NCI-H1436 (cell line): ENCODE measurements at regions not wholly inside any gene's neighbourhood (a gene's known extent, or its start where the extent isn't known, plus 50 kb on each side); places are given as distances from the start of the nearest gene placed in this dataset.

Experiments
- DNase-seq: peaks from one replicate; lab custom pipeline; 2025; lab: John Stamatoyannopoulos, UW

- no peak for DNase-seq
Observed at GRCh38 chr4:36823199-36823967, 421.2 kb upstream of the NWD2 start.

DNA sequence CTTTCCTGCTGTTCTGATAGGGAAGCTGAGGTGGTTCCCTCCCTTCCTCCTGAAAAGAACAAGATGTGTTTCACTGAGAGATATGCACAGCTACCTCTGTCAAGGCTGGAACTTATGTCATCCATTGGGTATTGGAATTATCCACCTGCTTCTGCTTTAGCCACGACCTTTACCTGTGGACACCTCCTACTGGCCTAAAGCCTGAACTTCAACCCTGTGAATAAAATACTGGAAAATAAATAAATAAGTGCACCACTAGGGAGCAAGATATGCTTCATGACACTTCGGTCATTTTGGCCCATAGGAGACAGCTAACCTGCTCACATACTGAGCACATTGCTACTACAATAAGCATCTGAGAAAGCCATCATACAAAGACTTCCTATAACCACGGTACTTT lies 419.9 kb upstream of the NWD2 start:
- no peak for DNase-seq

GRCh38 chr4:36835246-36835645 lies 409.3 kb upstream of the NWD2 start:
- DNase-seq = no peak

DNA sequence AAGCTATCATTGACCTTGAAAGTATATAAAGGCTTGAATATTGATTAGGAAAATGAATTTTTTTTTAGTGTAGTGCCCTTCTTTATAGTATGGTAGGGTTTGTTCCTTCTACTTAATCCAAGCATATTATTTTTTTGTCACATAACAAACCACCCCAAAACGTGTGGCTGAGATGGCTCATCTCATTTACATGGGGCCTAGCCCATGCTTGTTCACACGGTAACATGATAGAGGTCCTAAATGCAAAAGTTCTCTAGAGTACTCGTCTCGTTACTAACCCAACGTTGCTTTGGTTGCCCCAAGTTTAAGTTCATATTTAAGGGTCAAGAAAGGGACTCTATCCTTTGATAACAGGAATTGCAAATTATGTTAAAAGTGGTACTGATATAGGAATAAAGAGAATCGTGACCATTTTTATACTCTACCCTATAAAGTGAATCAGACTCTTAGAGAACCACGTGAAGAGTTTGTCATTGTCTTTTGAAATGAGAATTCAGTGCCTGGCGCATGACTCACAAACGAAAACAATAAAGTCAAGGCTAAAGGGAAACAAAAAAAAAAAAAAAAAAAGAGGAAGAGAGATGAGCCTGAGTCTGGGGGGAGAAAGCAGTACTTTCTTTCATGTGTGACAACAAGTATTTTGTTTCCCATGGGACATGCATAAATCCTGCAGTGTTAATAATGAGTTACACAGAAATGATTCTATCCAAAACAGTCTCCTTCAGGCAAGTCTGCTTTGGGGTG lies 402.8 kb upstream of the NWD2 start:
- DNase-seq = no peak

DNA sequence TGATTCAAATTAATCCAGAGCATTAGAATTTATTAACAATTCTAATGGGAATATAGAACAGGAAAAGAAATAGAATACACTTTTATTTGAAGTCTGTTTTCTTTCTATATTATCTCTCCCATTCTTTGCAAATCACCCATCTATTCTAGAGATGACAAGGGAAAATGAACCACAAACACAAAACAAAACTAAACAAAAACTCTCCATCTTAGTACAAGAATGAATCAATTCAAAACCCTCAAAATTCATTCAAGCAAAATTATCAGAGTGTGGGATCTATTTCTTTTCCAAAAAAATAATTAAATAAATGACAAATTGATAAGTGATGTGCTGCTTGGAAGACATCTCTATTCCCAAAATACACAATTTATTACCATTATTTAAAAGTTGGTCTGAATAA lies 400.1 kb upstream of the NWD2 start:
- DNase-seq = no peak

DNA sequence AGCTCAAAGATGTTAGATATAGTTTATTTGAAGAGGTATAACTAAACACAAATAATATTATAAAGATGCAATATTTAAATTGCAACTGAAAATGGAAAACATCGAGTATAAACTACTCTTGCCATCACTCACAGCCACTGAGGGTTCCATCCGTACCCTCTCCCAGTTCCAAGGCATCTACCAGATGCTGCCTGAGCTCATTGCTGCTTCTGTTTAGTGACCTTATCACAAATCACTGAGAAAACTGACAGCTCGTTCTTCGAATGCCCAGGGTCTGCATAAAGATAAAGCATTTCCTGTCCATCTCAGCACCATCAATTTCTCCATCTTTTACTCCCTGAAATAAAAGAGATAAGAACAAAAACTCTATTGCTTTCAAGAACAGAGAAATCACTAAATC lies 391.7 kb upstream of the NWD2 start:
- no peak for DNase-seq

GRCh38 chr4:36854554-36854953 lies 390.0 kb upstream of the NWD2 start:
- DNase-seq = no peak

DNA sequence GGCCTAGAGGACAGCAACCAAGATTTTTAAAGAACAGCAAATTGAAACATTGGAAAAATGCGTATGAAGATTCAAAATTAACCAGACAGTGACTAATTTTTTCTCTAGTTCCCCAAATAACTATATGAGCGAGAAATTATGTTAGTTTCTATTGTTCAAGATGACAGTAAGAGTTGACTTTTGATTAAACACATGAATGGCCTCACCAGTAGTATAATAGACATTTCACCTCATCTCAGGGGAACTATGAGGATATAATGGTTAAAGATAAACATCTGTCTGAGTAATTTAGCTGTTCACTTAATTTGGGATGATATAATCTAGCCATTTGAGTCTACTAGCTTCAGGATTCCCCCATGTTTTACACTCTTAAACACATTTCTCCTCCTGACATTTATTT lies 380.9 kb upstream of the NWD2 start:
- no peak for DNase-seq

DNA sequence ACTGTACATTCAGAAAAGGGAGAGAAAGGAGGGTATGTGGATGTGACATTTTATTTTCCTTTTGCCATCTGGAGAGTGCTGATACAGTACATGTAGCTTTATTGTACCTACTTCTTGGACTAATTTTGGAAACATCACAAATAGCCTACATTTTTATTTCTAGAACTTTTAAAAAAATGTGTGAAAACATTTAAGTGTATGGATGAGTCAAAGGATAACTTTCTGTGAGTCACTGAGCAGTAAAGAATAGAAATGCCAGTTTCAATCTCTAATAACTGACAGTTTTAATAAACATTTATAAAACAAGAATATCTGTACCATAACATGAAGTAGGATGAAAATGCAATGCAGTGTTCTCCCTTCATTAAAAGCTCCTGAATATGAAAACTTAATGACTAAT lies 374.4 kb upstream of the NWD2 start:
- DNase-seq = no peak

GRCh38 chr4:36872679-36873078 lies 371.9 kb upstream of the NWD2 start:
- DNase-seq = no peak

DNA sequence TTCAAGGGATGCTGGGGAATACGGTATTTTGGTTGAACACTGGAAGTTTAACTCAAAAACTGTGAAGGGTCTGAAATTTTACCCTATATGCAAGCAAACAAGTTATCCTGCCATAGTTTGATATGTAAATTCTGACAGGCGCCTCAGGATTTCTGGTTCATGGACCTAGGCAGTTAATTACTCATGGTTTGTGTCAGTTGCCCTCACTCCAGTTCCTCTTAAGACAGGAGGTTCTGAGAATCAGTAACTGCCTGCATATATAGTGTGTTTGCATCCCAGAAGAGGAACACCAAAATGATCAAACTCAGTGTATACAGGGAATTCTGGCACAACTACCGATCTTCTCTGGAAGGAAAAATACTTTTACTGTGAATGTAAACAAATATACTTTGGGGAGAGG lies 360.4 kb upstream of the NWD2 start:
- DNase-seq = no peak

- DNase-seq = no peak
Observed at GRCh38 chr4:36891971-36892370, 352.6 kb upstream of the NWD2 start.

DNA sequence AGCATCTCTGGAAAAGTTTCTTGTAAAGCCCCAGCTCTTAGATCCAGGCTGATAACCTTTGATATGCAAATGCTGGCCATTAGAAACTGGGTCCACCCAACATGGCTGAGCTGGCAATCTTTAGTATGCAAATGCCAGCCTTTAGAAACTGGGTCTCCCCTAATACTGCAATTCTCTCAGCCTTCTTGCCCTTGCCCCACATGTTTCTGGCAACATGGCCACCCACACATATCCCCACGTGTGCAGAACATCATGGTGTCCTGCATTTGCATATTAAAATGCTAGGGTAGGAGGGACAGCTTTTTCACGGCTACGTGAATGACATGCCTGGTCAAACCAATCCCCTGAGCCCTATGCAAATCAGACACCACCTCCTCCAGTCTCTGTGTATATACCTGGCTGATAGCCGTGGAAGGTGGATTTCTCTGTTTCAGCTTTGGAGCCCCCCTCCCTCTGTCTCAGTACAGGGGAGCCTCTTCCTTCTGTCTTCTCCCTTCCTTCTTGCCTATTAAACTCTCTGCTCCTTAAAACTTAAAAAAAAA lies 344.0 kb upstream of the NWD2 start:
- no peak for DNase-seq

- no peak for DNase-seq
Observed at GRCh38 chr4:36904823-36905222, 339.7 kb upstream of the NWD2 start.

DNA sequence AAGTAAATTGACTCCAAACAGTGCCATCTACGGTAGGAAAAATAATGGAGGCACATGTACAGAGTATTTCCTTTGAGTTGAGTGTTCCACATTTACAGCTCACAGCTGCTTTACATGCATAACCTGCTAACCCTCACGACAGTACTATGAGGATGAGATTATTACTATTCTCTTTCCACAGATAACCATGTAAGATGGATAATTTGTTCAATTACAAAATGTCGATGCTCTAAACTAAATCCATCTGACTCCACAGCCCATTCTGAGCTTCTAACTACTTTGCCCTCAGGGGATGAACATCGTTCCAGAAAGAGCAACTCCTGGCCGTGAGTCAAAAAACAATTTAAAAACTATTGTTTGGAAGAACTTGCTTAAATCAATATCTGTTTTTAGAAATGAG lies 330.4 kb upstream of the NWD2 start:
- DNase-seq = no peak

GRCh38 chr4:36915717-36916116 lies 328.8 kb upstream of the NWD2 start:
- no peak for DNase-seq

- no peak for DNase-seq
Observed at GRCh38 chr4:36917413-36917812, 327.1 kb upstream of the NWD2 start.

GRCh38 chr4:36919721-36920120 lies 324.8 kb upstream of the NWD2 start:
- no peak for DNase-seq

GRCh38 chr4:36921476-36922216 lies 322.9 kb upstream of the NWD2 start:
- no peak for DNase-seq

- DNase-seq = no peak
Observed at GRCh38 chr4:36930562-36931111, 313.9 kb upstream of the NWD2 start.

DNA sequence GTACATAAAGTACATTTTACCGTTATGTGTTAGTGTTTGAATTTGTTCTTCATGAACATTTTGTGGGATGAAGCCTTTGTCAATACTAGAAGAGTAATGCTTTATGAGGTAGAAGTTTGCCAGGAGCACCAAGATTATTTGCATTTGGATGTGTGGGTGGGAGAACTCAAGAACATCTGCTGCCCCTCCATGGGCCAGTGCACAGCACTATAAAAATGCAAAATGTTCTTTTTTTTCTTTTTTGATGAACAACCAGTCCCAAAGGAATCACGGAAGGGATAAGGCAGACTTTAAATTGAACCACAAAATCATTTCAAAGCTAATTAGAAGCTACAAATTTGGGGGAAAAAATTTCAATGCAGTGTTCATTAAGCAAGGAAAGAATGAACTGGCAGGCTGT lies 300.3 kb upstream of the NWD2 start:
- no peak for DNase-seq

- DNase-seq = no peak
Observed at GRCh38 chr4:36961420-36961819, 283.1 kb upstream of the NWD2 start.
